C4-2B (cell line): ENCODE measurements at regions not wholly inside any gene's neighbourhood (a gene's known extent, or its start where the extent isn't known, plus 50 kb on each side); places are given as distances from the start of the nearest gene placed in this dataset.

Source experiments
- CTCF ChIP-seq: fragments of 450-650 bp; conservative IDR thresholded peaks from 2 replicates; pipeline ENCODE4 v1.5.1; 2017; ENCODE audit warnings: mild to moderate bottlenecking
- ZFX ChIP-seq: fragments of 450-650 bp; IDR thresholded peaks from 2 replicates; pipeline ENCODE4 v1.6.1; 2017

GRCh38 chr22:27075891-27076290 is 418.5 kb downstream of the MIAT start:
- TF ChIP-seq CTCF: no peak
- TF ChIP-seq ZFX: no peak
